H9 (cell line): ENCODE measurements at regions not wholly inside any gene's neighbourhood (a gene's known extent, or its start where the extent isn't known, plus 50 kb on each side); places are given as distances from the start of the nearest gene placed in this dataset.

Source experiments
- DNase-seq: peaks from one replicate; pipeline ENCODE4 v3.0.0-alpha.2; 2017
- H2AFZ ChIP-seq: one replicate; pipeline ENCODE4 v1.6.1; 2013; ENCODE audit warnings: mild to moderate bottlenecking, low read length, control low read depth, moderate library complexity
- H2AK5ac ChIP-seq: 2 replicates; pipeline ENCODE4 v1.6.1; 2013; ENCODE audit warnings: low read length, control low read depth, mixed read lengths; ENCODE audit not compliant: insufficient read length
- H2BK120ac ChIP-seq: one replicate; pipeline ENCODE4 v1.6.1; 2013; ENCODE audit warnings: low read depth, mild to moderate bottlenecking, low read length, control low read depth, inconsistent platforms; ENCODE audit not compliant: poor library complexity, severe bottlenecking
- H2BK12ac ChIP-seq: 2 replicates; pipeline ENCODE4 v1.6.1; 2013; ENCODE audit warnings: low read length, control low read depth, mixed read lengths, low read depth; ENCODE audit not compliant: insufficient read length
- H2BK15ac ChIP-seq: 2 replicates; pipeline ENCODE4 v1.6.1; 2013; ENCODE audit warnings: low read depth, low read length, control low read depth
- H2BK20ac ChIP-seq: one replicate; pipeline ENCODE4 v1.6.1; 2013; ENCODE audit warnings: low read depth, mild to moderate bottlenecking, low read length, control low read depth, inconsistent platforms; ENCODE audit not compliant: poor library complexity, severe bottlenecking
- H2BK5ac ChIP-seq: 2 replicates; pipeline ENCODE4 v1.6.1; 2013; ENCODE audit warnings: low read length, control low read depth, mixed read lengths; ENCODE audit not compliant: insufficient read length
- H3K14ac ChIP-seq: 2 replicates; pipeline ENCODE4 v1.6.1; 2013; ENCODE audit warnings: low read length, control low read depth; ENCODE audit not compliant: insufficient read depth
- H3K18ac ChIP-seq: 2 replicates; pipeline ENCODE4 v1.6.1; 2013; ENCODE audit warnings: low read depth, mild to moderate bottlenecking, mixed read lengths, low read length, control low read depth; ENCODE audit not compliant: insufficient read length
- H3K23ac ChIP-seq: 2 replicates; pipeline ENCODE4 v1.6.1; 2013; ENCODE audit warnings: low read length, control low read depth, mixed read lengths, low read depth; ENCODE audit not compliant: insufficient read length
- H3K23me2 ChIP-seq: 2 replicates; pipeline ENCODE4 v1.6.1; 2013; ENCODE audit warnings: low read depth, mild to moderate bottlenecking, mixed read lengths, low read length, control low read depth; ENCODE audit not compliant: insufficient read length, poor library complexity, severe bottlenecking
- H3K27ac ChIP-seq: 2 replicates; pipeline ENCODE4 v1.5.1; 2013; ENCODE audit warnings: low read length, control low read depth, mixed read lengths, low read depth; ENCODE audit not compliant: insufficient read length
- H3K27me3 ChIP-seq: 2 replicates; pipeline ENCODE4 v1.6.1; 2013; ENCODE audit warnings: low read length, control low read depth, inconsistent platforms; ENCODE audit not compliant: insufficient read depth
- H3K4ac ChIP-seq: 2 replicates; pipeline ENCODE4 v1.6.1; 2013; ENCODE audit warnings: low read depth, mild to moderate bottlenecking, control low read depth, inconsistent platforms, low read length, moderate library complexity
- H3K4me1 ChIP-seq: 2 replicates; pipeline ENCODE4 v1.6.1; 2013; ENCODE audit warnings: low read length, control low read depth, inconsistent platforms; ENCODE audit not compliant: insufficient read depth
- H3K4me2 ChIP-seq: 2 replicates; pipeline ENCODE4 v1.6.1; 2013; ENCODE audit warnings: low read length, control low read depth, mixed read lengths; ENCODE audit not compliant: insufficient read length, insufficient read depth
- H3K56ac ChIP-seq: 2 replicates; pipeline ENCODE4 v1.6.1; 2013; ENCODE audit warnings: low read depth, mild to moderate bottlenecking, mixed read lengths, low read length, control low read depth; ENCODE audit not compliant: insufficient read length
- H3K79me1 ChIP-seq: 2 replicates; pipeline ENCODE4 v1.6.1; 2013; ENCODE audit warnings: low read depth, mild to moderate bottlenecking, moderate library complexity, low read length, control low read depth, inconsistent platforms; ENCODE audit not compliant: insufficient read depth, poor library complexity, severe bottlenecking
- H3K79me2 ChIP-seq: 2 replicates; pipeline ENCODE4 v1.6.1; 2013; ENCODE audit warnings: low read length, control low read depth, inconsistent platforms; ENCODE audit not compliant: insufficient read depth
- H3K9ac ChIP-seq: 2 replicates; pipeline ENCODE4 v1.6.1; 2013; ENCODE audit warnings: low read length, control low read depth, mixed read lengths; ENCODE audit not compliant: insufficient read length; ENCODE audit errors: extremely low read depth
- H3K9me3 ChIP-seq: one replicate; pipeline ENCODE4 v1.6.1; 2013; ENCODE audit warnings: low read depth, low read length, inconsistent platforms; ENCODE audit not compliant: control insufficient read depth
- H3T11ph ChIP-seq: one replicate; pipeline ENCODE4 v1.6.1; 2013; ENCODE audit warnings: mild to moderate bottlenecking, low read length, control low read depth, inconsistent platforms
- H4K20me1 ChIP-seq: one replicate; pipeline ENCODE4 v1.6.1; 2013; ENCODE audit not compliant: control insufficient read depth, insufficient read length, insufficient read depth
- H4K5ac ChIP-seq: 2 replicates; pipeline ENCODE4 v1.6.1; 2013; ENCODE audit warnings: low read depth, mild to moderate bottlenecking, mixed read lengths, low read length, control low read depth; ENCODE audit not compliant: insufficient read length
- H4K8ac ChIP-seq: replicated peaks from 2 replicates; pipeline ENCODE4 v1.6.1; 2013; ENCODE audit warnings: low read length, control low read depth, mixed read lengths, low read depth; ENCODE audit not compliant: insufficient read length
- H4K91ac ChIP-seq: 2 replicates; pipeline ENCODE4 v1.6.1; 2013; ENCODE audit warnings: low read depth, mild to moderate bottlenecking, moderate library complexity, mixed read lengths, low read length, control low read depth; ENCODE audit not compliant: insufficient read length
- H3K27ac Mint-ChIP-seq, 3 experiments: 2 replicates in 2 of 3; 3 replicates in 1 of 3; pipeline ENCODE4 v1.8.0; 2020 to 2021; ENCODE audit warnings: mixed read lengths in 3 of 3, mild to moderate bottlenecking in 1 of 3, moderate library complexity in 1 of 3
- H3K27me3 Mint-ChIP-seq: 2 replicates; pipeline ENCODE4 v1.8.0; 2021; ENCODE audit warnings: low read depth, mild to moderate bottlenecking, moderate library complexity, mixed read lengths
- H3K36me3 Mint-ChIP-seq, 3 experiments: 2 replicates in 2 of 3; 3 replicates in 1 of 3; pipeline ENCODE4 v1.8.0; 2020 to 2021; ENCODE audit warnings: low read depth in 3 of 3, mixed read lengths in 3 of 3; ENCODE audit not compliant: insufficient read depth in 1 of 3
- H3K4me1 Mint-ChIP-seq, 2 experiments: 2 replicates each; pipeline ENCODE4 v1.8.0; 2020; ENCODE audit warnings: mixed read lengths in 2 of 2
- H3K4me3 Mint-ChIP-seq, 2 experiments: 2 replicates in 1 of 2; 3 replicates in 1 of 2; pipeline ENCODE4 v1.8.0; 2020 to 2021; ENCODE audit warnings: mild to moderate bottlenecking in 2 of 2, mixed read lengths in 2 of 2, moderate library complexity in 1 of 2
- H3K9me3 Mint-ChIP-seq, 2 experiments: 2 replicates in 1 of 2; 3 replicates in 1 of 2; pipeline ENCODE4 v1.8.0; 2020; ENCODE audit warnings: mild to moderate bottlenecking in 2 of 2, mixed read lengths in 2 of 2, moderate library complexity in 1 of 2
- CTCF ChIP-seq: fragments of 200-600 bp; sonication (generic); conservative IDR thresholded peaks from 3 replicates; pipeline ENCODE4 v1.8.0; 2021; ENCODE audit warnings: antibody characterized with exemption, mild to moderate bottlenecking
- WGBS: extraction: QIAGEN DNeasy Blood & Tissue Kit; methylation state at CpG from one replicate; pipeline ENCODE4 v1.1.7; 2013; ENCODE audit warnings: missing lambda C conversion rate, low lambda C conversion rate, mixed read lengths; ENCODE audit not compliant: insufficient read length; ENCODE audit errors: extremely low coverage; 5-methylcytosine and 5-hydroxymethylcytosine counted together

- Histone ChIP-seq H3K18ac (no peak overlapping the region), H3K4me2 (no peak overlapping the region), H3K4me1 (no peaks in the 10 kb centered on the region), H4K20me1 (no peaks in the 10 kb centered on the region), H3K14ac (no peak overlapping the region), H4K5ac (no peak overlapping the region), H4K8ac (no peak overlapping the region), H3K27me3 (no peaks in the 10 kb centered on the region), H4K91ac (no peak overlapping the region), H3K79me1 (no peaks in the 10 kb centered on the region), H2BK15ac (no peak overlapping the region), H3K9me3 (no peaks in the 10 kb centered on the region), H2BK20ac (no peak overlapping the region), H3K27ac (no peak overlapping the region), H3K4ac (no peak overlapping the region), H2BK120ac (no peak overlapping the region), H3K23ac (no peak overlapping the region), H3K56ac (no peak overlapping the region), H3K79me2 (no peaks in the 10 kb centered on the region), H3K23me2 (no peaks in the 10 kb centered on the region), H3T11ph (no peak overlapping the region), H2BK5ac (no peak overlapping the region), H2AFZ (no peak overlapping the region), H2BK12ac (no peak overlapping the region), H3K9ac (no peak overlapping the region), H2AK5ac (no peak overlapping the region)
- TF ChIP-seq CTCF: no peak
- no CpG with 5 or more reads among the region's 5 CpGs for WGBS
- DNase-seq: no peak
- no peaks in the 10 kb centered on the region for H3K9me3 Mint-ChIP-seq
- H3K27ac Mint-ChIP-seq: no peak overlapping the region
- H3K27me3 Mint-ChIP-seq: no peaks in the 10 kb centered on the region
- no peaks in the 10 kb centered on the region for H3K36me3 Mint-ChIP-seq
- no peak overlapping the region for H3K4me3 Mint-ChIP-seq
- H3K4me1 Mint-ChIP-seq: no peaks in the 10 kb centered on the region; a peak in 1 of 4 replicates
These were observed 138.7 kb upstream of the ARRDC3 start for GRCh38 chr5:91521785-91522184.
